Stimulated activated CD8-positive, alpha-beta memory T cell treated with anti-CD3 and anti-CD28 coated beads, Interleukin-7, amount 100 ng/mL, for 4 hours (primary cell): ENCODE measurements at regions not wholly inside any gene's neighbourhood (a gene's known extent, or its start where the extent isn't known, plus 50 kb on each side); places are given as distances from the start of the nearest gene placed in this dataset.
"Not testable (repeated sequence)": the region's sequence is repeated elsewhere in the genome, so short reads cannot be mapped to it uniquely, and the experiment has no call there.

Experiments
- DNase-seq, 2 donors: peaks; one replicate each; pipeline ENCODE4 v3.0.0-alpha.2; 2020; ENCODE audit warnings: low read depth in 2 of 2

DNA sequence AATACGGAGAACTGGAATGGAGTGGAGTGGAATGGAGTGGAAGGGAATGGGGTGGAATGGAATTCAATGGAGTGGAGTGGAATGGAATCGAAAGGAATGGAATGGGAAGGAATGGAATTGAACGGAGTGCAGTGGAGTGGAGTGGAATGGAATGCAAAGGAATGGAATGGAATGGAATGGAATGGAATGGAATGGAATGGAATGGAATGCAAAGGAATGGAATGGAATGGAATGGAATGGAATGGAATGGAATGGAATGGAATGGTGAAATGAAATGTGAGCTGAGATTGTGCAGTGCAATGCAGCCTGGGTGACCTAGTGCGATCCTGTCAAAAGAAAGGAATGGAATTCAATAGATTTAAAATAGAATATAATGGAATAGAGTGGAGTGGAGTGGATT is 357.3 kb upstream of the WSB1 start:
- not testable (repeated sequence) for DNase-seq

DNA sequence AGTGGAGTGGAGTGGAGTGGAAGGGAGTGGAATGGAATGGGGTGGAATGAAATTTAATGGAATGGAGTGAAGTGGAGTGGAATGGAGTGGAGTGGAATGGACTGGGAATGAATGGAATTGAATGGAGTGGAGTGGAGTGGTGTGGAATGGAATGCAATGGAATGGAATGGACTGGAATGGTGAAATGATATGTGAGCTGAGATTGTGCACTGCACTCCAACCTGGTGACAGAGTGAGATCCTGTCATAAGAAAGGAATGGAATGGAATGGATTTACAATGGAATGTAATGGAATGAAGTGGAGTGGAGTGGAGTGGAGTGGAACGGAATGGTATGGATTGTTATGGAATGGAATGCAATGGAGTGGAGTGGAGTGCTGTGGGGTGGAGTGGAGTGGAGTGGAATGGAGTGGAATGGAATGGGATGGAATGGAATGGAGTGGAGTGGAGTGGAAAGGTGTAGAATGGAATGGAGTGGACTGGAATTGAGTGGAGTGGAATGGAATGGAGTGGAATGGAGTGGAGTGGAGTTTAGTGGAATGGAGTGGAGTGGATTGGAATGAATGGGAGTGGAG is 356.1 kb upstream of the WSB1 start:
- not testable (repeated sequence) for DNase-seq

DNA sequence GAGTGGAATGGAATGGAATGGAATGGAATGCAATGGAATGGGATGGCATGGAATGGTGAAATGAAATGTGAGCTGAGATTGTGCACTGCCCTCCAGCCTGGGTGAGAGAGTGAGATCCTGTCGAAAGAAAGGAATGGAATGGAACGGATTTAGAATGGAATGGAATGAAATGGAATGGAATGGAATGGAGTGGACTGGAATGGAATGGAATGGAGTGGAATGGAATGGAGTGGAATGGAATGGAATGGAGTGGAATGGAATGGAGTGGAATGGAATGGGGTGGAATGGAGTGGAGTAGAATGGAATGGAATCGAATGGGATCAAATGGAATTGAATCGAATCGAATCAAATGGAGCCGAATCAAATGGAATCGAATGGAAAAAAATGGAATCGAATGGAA is 354.2 kb upstream of the WSB1 start:
- not testable (repeated sequence) for DNase-seq

DNA sequence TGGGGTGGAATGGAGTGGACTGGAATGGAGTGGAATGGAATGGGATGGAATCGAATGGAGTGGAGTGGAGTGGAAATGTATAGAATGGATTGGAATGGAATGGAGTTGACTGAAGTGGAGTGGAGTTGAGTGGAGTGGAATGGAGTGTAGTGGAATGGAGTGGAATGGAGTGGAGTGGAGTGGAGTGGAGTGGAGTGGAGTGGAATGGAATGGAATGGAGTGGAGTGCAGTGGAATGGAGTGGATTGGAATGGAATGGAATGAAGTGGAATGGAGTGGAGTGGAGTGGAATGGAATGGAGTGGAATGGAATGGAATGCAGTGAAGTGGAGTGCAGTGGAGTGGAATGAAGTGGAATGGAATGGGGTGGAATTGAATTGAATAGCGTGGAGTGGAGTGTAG is 353.3 kb upstream of the WSB1 start:
- not testable (repeated sequence) for DNase-seq

DNA sequence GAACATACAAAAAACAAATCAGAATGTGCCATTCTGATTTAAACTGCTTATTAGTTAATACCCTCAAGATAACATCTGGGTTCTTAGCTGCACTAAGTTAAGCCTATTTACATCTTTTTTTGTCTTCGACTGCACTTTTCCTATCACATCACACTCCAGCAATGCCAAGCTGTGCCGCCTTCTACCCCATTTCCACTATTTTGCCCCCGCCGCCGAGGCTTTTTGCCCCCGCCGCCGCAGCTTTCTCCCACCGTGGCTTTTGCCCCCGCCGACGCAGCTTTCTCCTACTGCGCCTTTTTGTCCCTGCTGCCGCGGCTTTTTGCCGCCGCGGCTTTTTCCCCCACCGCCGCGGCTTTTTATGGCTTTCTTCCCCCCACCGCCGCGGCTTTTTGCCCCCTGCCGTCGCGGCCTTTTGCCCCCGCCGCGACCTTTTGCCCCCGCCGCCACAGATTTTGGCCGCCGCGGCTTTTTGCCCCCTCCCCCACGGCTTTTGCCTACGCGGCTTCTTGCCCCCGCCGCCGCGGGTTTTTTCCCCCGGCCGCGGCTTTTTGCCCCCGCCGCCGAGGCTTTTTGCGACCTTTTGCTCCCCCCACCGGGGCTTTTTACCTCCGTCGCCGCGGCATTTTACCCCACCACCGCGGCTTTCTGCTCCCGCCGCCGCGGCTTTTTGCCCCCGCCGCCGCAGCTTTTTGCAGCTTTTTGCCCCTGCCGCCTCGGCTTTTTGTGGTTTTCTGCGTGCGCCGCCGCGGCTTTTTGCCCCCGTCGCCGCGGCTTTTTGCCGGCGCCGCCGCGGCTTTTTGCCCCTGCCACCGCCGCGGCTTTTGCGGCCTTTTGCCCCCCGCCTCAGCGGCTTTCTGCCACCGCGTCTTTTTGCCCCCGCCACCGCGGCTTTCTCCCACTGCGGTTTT is 331.4 kb upstream of the WSB1 start:
- DNase-seq, result no peak

DNA sequence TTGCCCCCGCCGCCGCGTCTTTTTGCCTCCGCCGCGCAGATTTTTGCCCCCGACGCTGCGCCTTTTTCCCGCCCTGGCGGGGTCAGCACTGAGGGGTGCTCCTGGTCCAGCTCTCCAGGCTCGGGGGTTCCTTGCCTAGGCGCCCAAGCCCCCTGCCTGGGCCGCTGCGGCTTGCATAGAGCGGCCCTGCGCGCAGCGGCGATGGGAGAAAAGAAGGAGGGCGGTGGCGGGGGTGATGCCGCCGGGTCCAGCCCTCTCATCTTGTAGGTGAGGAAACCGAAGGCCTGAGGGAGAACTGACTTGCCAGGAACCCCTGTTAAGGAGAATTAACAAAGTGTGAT is 330.8 kb upstream of the WSB1 start:
- no peak for DNase-seq

GRCh38 chr17:26965898-26966624 is 327.9 kb upstream of the WSB1 start:
- not testable (repeated sequence) for DNase-seq

DNA sequence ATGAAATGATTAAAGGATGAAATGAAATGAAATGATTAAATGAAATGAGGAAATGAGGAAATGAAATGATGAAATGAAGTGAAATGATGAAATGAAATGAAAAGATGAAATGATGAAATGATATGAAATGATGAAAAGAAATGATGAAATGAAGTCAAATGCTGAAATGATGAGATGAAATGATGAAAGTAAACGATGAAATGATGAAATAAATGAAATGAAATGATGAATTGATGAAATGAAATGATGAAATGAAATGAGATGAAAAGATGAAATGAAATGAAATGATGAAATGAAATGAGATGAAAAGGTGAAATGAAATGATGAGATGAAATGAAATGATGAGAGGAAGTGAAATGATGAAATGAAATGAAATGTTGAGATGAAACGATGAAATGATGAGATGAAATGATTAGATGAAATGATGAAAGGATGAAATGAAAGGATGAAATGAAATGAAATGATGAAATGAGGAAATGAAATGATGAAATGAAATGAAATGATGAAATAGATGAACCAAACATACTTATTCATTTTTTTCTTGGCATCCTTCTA is 327.2 kb upstream of the WSB1 start:
- DNase-seq, result not testable (repeated sequence)

- DNase-seq, result not testable (repeated sequence)
Observed at GRCh38 chr17:26981845-26982425, 312.0 kb upstream of the WSB1 start.

DNA sequence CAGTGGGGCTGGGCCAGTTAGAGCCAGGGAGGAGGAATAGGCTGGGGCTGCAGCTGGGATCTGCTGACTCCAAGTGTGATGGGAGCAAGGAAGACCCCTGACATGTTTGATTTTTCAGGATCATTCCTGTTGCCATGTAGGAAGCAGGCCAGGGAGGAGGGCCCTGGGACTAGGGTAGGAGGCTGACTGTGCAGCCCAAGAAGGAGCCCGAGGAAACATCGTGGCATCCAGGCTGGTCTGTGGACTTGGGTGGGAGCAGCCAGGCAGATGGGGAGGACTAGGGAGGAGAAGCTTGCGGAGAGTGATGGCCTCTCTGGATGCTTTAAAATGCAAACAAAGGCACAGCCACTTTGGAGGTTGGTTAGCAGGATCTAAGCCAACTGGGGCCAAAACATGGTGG is 311.4 kb upstream of the WSB1 start:
- DNase-seq, result not testable (repeated sequence)

- DNase-seq, result not testable (repeated sequence)
Observed at GRCh38 chr17:26987851-26988250, 306.1 kb upstream of the WSB1 start.

GRCh38 chr17:26994648-26995047 is 299.3 kb upstream of the WSB1 start:
- DNase-seq, result not testable (repeated sequence)

DNA sequence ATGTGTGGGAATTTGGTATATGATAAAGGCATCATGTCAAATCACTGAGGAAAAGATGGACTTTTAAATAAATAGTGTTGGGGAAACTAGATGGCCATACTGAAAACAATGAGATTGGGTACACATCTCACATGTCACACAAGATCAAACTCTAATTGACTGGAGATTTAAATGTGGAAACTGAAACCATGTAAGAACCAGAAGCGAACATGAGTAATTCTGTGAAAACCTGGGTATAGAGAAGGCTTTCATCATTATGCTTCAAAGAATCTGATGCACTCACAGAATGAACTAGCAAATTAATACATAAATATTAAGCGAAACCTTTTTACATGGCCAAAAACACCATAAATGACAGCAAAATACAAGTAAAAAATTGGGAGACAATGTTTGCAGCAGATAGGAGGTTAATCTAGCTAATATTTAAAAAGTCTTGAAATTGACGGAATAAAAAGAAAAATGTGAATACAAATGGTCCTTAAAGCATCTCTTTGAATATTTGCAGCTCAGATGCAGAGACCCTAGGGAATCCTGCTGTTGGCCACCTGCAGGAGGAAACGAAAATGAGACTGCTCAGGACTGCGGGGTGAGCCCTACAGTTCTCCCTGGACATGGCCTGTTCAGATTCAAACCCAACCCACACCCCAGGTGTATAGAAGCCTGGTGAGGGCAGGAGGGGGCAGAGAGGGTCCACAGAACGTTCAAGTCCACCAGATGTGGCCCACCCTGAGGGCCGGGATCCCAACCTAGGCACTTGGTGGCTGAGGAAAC is 297.6 kb upstream of the WSB1 start:
- DNase-seq, result not testable (repeated sequence)

GRCh38 chr17:27007734-27008531 is 286.0 kb upstream of the WSB1 start:
- not testable (repeated sequence) for DNase-seq

DNA sequence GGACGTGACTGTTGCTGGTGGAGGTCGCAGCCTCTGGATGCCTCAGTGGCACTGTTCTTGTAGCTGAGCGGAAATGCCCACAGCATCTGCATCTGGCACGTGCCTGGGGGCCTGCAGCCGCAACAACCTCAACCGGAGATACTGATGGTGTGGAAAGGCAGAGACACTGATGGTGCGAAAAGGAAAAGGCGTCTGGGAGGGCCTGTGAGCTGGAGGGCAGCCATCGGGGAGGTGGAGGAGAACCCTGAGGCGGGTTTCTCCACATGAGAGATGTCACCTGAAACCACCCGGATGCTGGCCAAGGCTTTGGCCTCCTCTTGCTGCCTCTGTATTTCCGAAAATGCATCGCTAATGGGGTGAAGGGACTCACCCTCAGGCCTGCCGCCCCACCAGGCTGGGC is 284.8 kb upstream of the WSB1 start:
- no peak for DNase-seq

DNA sequence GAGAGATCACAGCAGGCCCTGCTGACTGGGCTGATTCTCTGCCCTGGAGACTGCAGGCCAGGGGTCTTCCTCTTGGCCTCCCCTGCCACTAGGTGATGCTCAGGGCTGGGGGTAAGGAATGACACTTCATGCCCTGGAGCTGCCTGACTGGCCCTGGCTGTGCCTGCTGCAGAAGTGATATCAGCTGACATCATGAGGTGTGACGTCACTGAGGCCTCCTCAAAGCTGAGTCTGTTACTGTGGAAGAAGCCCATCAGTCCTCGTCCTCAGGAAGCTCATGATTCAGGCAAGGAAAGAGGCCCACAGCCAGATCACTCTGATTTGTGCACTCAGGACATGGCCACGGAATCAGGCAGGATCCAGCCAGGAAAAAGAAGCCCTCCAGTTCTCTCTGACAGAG is 283.8 kb upstream of the WSB1 start:
- not testable (repeated sequence) for DNase-seq

DNA sequence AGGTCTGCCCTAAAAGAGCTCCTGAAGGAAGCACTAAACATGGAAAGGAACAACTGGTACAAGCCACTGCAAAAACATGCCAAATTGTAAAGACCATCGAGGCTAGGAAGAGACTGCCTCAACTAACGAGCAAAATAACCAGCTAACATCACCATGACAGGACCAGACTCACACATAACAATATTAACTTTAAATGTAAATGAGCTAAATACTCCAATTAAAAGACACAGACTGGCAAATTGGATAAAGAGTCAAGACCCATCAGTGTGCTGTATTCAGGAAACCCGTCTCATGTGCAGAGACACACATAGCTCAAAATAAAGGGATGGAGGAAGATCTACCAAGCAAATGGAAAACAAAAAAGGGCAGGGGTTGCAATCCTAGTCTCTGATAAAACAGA is 263.4 kb upstream of the WSB1 start:
- not testable (repeated sequence) for DNase-seq

DNA sequence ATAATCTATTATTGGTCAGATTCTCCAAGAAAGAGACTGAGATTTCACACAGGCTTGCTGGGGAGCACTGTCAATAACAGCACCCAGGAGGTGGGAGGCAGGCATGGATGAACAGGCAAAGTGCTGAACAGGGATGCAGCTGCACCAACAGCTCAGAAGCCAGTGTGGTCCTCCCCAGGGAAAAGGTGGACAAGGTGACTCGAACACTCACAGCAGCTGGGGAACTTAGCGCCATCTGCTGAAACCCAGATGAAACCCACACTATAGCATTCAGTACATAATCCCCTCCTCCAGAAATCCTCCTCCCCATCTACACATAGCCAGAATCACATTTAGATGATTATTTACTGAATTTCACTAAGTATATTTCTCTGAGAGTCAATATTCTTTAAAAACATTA is 255.2 kb upstream of the WSB1 start:
- DNase-seq, result no peak

- DNase-seq, result not testable (repeated sequence)
Observed at GRCh38 chr17:27045039-27045438, 248.9 kb upstream of the WSB1 start.

DNA sequence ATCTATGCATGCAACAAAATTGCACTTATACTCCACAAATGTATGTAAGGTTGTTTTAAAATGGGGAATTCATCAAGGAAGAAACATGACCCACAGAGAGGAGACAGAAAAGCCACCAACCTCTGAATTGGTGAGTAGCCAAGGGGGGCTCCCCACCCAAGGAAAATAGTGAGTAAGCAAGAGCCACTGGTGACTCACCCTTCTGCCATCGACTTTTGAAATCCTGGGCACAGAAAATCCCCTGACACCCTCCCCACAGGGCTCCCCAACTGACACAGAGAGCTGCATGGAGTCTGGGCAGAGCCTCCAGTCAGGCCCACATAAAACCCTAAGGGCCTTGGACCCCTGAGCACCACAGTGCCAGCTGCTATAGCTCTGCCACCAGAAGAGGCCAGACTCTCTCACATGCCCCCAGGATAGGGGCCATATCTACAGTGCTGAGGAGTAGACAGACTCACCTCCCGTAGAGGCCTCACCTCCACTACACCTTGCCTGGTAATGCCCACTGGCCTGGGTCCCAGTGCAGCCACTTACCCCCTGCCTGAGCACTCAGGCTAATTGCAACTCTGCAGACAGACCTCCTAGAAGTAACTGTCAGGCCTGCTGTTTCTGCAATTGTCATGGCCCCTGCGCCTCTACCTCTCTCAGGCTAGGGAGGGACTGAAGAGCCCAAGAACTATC is 244.7 kb upstream of the WSB1 start:
- no peak for DNase-seq
